Hematopoietic multipotent progenitor cell treated with erythropoietin and hydrocortisone succinate and interleukin-3 and kit ligand, for 4 days (in vitro differentiated cells): ENCODE measurements at regions not wholly inside any gene's neighbourhood (a gene's known extent, or its start where the extent isn't known, plus 50 kb on each side); places are given as distances from the start of the nearest gene placed in this dataset.
"Not testable (repeated sequence)": the region's sequence is repeated elsewhere in the genome, so short reads cannot be mapped to it uniquely, and the experiment has no call there.

Source experiments
- DNase-seq: peaks from one replicate; pipeline ENCODE4 v3.0.0-alpha.2; 2015

GRCh38 chr13:44845281-44846058, 143.8 kb downstream of the NUFIP1 start:
- not testable (repeated sequence) for DNase-seq

- DNase-seq: no peak
Measured at GRCh38 chr13:44844786-44845185, 144.5 kb downstream of the NUFIP1 start.

- DNase-seq: peak; percentile 80
Measured at GRCh38 chr13:44843403-44843802, 145.9 kb downstream of the NUFIP1 start.

GRCh38 chr13:44842158-44842557, 147.1 kb downstream of the NUFIP1 start:
- no peak for DNase-seq

- DNase-seq: no peak
Measured at GRCh38 chr13:44840131-44840530, 149.1 kb downstream of the NUFIP1 start.

GRCh38 chr13:44837250-44837649, 152.0 kb downstream of the NUFIP1 start:
- no peak for DNase-seq

- no peak for DNase-seq
Measured at GRCh38 chr13:44834404-44834803, 154.9 kb downstream of the NUFIP1 start.

- DNase-seq: no peak
Measured at GRCh38 chr13:44833626-44834025, 155.6 kb downstream of the NUFIP1 start.

GRCh38 chr13:44833139-44833538, 156.1 kb downstream of the NUFIP1 start:
- no peak for DNase-seq

- no peak for DNase-seq
Measured at GRCh38 chr13:44826591-44827350, 162.5 kb downstream of the NUFIP1 start.

GRCh38 chr13:44825953-44826352, 163.3 kb downstream of the NUFIP1 start:
- DNase-seq: no peak

GRCh38 chr13:44823555-44823954, 165.7 kb downstream of the NUFIP1 start:
- DNase-seq: not testable (repeated sequence)

GRCh38 chr13:44822291-44822690, 167.0 kb downstream of the NUFIP1 start:
- no peak for DNase-seq

GRCh38 chr13:44819772-44820171, 169.5 kb downstream of the NUFIP1 start:
- DNase-seq: no peak

- peak; percentile 18 for DNase-seq
Measured at GRCh38 chr13:44819245-44819644, 170.0 kb downstream of the NUFIP1 start.

GRCh38 chr13:44818428-44818827, 170.8 kb downstream of the NUFIP1 start:
- peak; percentile 69 for DNase-seq

- no peak for DNase-seq
Measured at GRCh38 chr13:44818016-44818415, 171.3 kb downstream of the NUFIP1 start.

- no peak for DNase-seq
Measured at GRCh38 chr13:44817131-44817671, 172.1 kb downstream of the NUFIP1 start.

GRCh38 chr13:44816701-44817100, 172.6 kb downstream of the NUFIP1 start:
- no peak for DNase-seq

- no peak for DNase-seq
Measured at GRCh38 chr13:44815623-44816022, 173.6 kb downstream of the NUFIP1 start.

GRCh38 chr13:44814836-44815235, 174.4 kb downstream of the NUFIP1 start:
- DNase-seq: no peak

- no peak for DNase-seq
Measured at GRCh38 chr13:44814161-44814560, 175.1 kb downstream of the NUFIP1 start.

GRCh38 chr13:44812818-44813217, 176.5 kb downstream of the NUFIP1 start:
- no peak for DNase-seq
